HEK293T (cell line): ENCODE measurements at regions not wholly inside any gene's neighbourhood (a gene's known extent, or its start where the extent isn't known, plus 50 kb on each side); places are given as distances from the start of the nearest gene placed in this dataset.

Experiments
- ARNT ChIP-seq: fragments of 450-650 bp; IDR thresholded peaks from 2 replicates; pipeline ENCODE4 v1.6.1; 2017; ENCODE audit warnings: mild to moderate bottlenecking
- BHLHE40 ChIP-seq: fragments of 450-650 bp; IDR thresholded peaks from 2 replicates; pipeline ENCODE4 v1.6.1; 2016; ENCODE audit warnings: mild to moderate bottlenecking, moderate library complexity, borderline replicate concordance
- SP1 ChIP-seq: fragments of 450-650 bp; IDR thresholded peaks from 2 replicates; pipeline ENCODE4 v1.6.1; 2017
- SUZ12 ChIP-seq: fragments of 450-650 bp; IDR thresholded peaks from 2 replicates; pipeline ENCODE4 v1.6.1; 2016; ENCODE audit warnings: mild to moderate bottlenecking

DNA sequence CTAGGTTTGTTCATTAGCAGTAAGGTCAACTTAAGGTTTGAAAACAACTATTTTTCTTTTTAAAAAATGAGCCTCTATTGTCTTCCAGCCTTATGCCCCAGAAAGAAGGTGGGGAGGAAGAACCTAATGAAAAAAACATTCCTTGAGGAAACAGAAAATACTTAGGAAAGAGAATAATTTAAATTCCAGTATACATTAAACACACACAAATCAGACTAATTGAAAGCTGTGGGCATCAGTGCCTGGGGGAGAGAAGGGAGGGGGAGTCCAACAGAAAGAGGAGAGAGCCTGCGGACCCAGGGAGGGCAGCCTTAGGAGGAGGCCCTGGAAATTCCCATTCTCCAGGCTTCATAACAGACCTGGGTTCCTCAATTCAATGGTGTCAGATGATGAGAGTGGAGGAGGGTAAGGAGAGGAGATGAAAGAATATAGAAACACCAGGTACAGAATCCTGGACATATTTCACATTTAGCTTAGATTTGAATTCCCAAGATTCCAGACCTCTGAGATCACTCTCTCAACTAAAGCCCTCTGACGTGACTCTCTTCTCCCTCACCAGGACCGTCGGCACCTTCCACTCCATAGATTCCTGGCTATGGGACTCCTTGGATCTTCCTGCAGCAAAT, 320.5 kb upstream of the UMPS start:
- TF ChIP-seq SP1, result no peak
- TF ChIP-seq SUZ12, result no peak
- no peak for TF ChIP-seq BHLHE40
- no peak for TF ChIP-seq ARNT
